ENCODE measurements at regions not wholly inside any gene's neighbourhood (a gene's known extent, or its start where the extent isn't known, plus 50 kb on each side); places are given as distances from the start of the nearest gene placed in this dataset.

- TF ChIP-seq POLR2AphosphoS5 (IDR thresholded peaks at IDR 0.05; ENCODE audit: low read depth, low read length): no peak
- no peak for TF ChIP-seq POLR2A (IDR thresholded peaks at IDR 0.05; ENCODE audit: low read depth, low read length)
- TF ChIP-seq TAF1 (IDR thresholded peaks at IDR 0.05; ENCODE audit: borderline replicate concordance, low read depth, low read length): no peak
Measured at GRCh38 chr11:69985331-69985640, 92.8 kb upstream of the ANO1 start.
